ENCODE measurements at regions not wholly inside any gene's neighbourhood (a gene's known extent, or its start where the extent isn't known, plus 50 kb on each side); places are given as distances from the start of the nearest gene placed in this dataset.

DNA sequence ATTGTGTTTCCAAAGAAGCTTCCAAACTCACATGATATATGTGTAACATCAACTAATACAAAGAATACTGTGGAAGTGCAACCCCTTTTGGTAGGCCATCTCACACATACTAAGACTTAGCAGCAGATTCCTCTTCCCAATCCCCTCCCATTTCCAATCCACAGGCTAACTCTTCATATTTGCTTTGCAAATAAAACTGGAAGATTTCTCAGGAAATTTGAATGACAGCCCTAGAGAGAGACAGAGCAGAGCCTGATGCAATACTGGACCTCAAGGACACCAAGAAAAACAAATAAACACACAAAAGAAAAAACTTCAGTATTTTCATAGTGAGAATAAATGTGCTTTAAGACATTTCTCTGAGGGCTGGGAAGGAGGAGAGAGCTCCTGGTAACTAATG, 190.2 kb upstream of the BRINP3 start:
- no peak overlapping the region for H3K27ac ChIP-seq
- H3K4me1 ChIP-seq = no peaks in the 10 kb centered on the region
- TF ChIP-seq, protein P1, sequence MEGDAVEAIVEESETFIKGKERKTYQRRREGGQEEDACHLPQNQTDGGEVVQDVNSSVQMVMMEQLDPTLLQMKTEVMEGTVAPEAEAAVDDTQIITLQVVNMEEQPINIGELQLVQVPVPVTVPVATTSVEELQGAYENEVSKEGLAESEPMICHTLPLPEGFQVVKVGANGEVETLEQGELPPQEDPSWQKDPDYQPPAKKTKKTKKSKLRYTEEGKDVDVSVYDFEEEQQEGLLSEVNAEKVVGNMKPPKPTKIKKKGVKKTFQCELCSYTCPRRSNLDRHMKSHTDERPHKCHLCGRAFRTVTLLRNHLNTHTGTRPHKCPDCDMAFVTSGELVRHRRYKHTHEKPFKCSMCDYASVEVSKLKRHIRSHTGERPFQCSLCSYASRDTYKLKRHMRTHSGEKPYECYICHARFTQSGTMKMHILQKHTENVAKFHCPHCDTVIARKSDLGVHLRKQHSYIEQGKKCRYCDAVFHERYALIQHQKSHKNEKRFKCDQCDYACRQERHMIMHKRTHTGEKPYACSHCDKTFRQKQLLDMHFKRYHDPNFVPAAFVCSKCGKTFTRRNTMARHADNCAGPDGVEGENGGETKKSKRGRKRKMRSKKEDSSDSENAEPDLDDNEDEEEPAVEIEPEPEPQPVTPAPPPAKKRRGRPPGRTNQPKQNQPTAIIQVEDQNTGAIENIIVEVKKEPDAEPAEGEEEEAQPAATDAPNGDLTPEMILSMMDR (IDR thresholded peaks at IDR 0.05) = no peak
- intact Hi-C loops (cut with DNase I) = loop anchor here in 1 of 2 donors (5.0 kb wide), 1 partner anchor 1654 kb away; no protein-coding TSS in a partner anchor
- H3K36me3 ChIP-seq (ENCODE audit: insufficient read depth in 1 of 2, low read depth in 1 of 2) = no peaks in the 10 kb centered on the region
- no peak overlapping the region for H3K4me3 ChIP-seq
- H3K27me3 ChIP-seq (ENCODE audit: insufficient read depth in 3 of 3, low read length in 2 of 3) = no peaks in the 10 kb centered on the region
- H3K9me3 ChIP-seq = no peaks in the 10 kb centered on the region
- ATAC-seq (no peak), DNase-seq (no peak)

DNA sequence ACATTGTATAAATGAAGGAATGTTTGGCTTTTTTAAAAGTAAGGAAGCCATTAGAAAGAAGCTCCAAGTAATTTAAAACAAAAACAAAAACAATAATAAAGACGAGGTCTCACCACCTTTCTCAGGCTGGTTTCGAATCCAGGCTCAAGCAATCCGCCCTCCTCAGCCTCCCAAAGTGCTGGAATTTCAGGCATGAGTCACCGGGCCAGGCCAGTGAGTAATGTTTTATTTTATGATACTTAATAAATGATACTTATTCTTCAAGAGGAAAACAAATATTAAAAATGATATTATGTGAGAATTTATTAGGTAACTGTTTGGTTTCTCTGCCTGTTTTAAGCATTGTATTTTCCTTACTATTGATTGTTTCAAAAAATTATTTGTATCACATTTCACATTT, 201.4 kb upstream of the BRINP3 start:
- Histone ChIP-seq H3K4me1 (no peaks in the 10 kb centered on the region), H3K4me3 (no peak overlapping the region), H3K36me3 (ENCODE audit: insufficient read depth in 1 of 2, low read depth in 1 of 2) (no peaks in the 10 kb centered on the region), H3K9me3 (no peaks in the 10 kb centered on the region), H3K27me3 (ENCODE audit: insufficient read depth in 3 of 3, low read length in 2 of 3) (no peaks in the 10 kb centered on the region), H3K27ac (no peak overlapping the region)
- ATAC-seq = no peak
- TF ChIP-seq, protein P1 (IDR thresholded peaks at IDR 0.05) = no peak
- 83 to 88% (median 85%) methylated on average over 4 of the region's 4 CpGs for WGBS, 3 donors
- no peak for DNase-seq
- intact Hi-C loops (cut with DNase I) = no loop called here

DNA sequence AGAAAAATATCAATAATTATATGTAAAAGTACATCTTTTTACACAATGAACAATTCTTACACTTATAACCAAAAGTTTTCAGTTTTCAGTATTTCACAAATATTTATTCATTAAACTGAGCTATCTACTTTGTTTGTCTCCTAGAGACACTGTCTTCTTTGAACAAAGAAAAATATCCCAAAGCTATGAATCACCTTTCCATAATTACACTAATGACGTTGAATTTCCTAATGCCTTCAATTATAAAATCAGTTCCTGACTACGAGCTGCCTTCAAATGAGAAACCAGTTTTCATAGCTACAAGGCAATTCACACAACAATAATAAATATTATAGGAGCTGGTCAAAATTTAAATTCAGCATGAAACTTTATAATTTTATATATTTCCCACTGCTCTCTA, 201.8 kb upstream of the BRINP3 start:
- H3K9me3 ChIP-seq = no peaks in the 10 kb centered on the region
- 54 to 65% (median 54%) methylated on average over 2 of the region's 2 CpGs for WGBS, 3 donors
- TF ChIP-seq, protein P1 (IDR thresholded peaks at IDR 0.05) = no peak
- H3K4me1 ChIP-seq = no peaks in the 10 kb centered on the region
- no peak overlapping the region for H3K4me3 ChIP-seq
- intact Hi-C loops (cut with DNase I) = no loop called here
- no peak for DNase-seq
- H3K27ac ChIP-seq = no peak overlapping the region
- no peaks in the 10 kb centered on the region for H3K27me3 ChIP-seq (ENCODE audit: insufficient read depth in 3 of 3, low read length in 2 of 3)
- H3K36me3 ChIP-seq (ENCODE audit: insufficient read depth in 1 of 2, low read depth in 1 of 2) = no peaks in the 10 kb centered on the region
- no peak for ATAC-seq

DNA sequence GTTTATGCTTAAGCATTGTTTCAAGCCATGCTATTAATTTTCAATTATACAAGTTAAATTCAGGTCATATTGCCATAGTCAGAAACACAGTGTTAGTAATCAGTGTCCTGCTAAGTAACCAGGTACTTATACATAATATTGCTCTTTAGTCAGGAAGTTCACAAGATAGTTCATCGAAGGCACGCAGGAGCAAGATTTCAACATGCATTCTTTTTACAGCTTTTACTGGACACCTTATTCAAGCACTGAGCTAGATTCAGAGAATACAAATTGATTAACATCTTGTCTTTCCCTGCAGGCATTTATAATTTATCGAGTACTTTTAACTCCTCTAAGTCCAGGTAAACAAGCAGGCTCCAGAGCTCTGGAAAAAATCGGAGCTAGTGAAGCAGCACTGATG, 202.3 kb upstream of the BRINP3 start:
- H3K27ac ChIP-seq = no peak overlapping the region
- no peak for ATAC-seq
- no peaks in the 10 kb centered on the region for H3K4me1 ChIP-seq
- intact Hi-C loops (cut with DNase I) = no loop called here
- TF ChIP-seq, protein P1 (IDR thresholded peaks at IDR 0.05) = no peak
- 67 to 77% (median 69%) methylated on average over 4 of the region's 4 CpGs for WGBS, 3 donors
- DNase-seq = no peak
- no peak overlapping the region for H3K4me3 ChIP-seq
- no peaks in the 10 kb centered on the region for H3K36me3 ChIP-seq (ENCODE audit: insufficient read depth in 1 of 2, low read depth in 1 of 2)
- H3K27me3 ChIP-seq (ENCODE audit: insufficient read depth in 3 of 3, low read length in 2 of 3) = no peaks in the 10 kb centered on the region
- H3K9me3 ChIP-seq = no peaks in the 10 kb centered on the region

DNA sequence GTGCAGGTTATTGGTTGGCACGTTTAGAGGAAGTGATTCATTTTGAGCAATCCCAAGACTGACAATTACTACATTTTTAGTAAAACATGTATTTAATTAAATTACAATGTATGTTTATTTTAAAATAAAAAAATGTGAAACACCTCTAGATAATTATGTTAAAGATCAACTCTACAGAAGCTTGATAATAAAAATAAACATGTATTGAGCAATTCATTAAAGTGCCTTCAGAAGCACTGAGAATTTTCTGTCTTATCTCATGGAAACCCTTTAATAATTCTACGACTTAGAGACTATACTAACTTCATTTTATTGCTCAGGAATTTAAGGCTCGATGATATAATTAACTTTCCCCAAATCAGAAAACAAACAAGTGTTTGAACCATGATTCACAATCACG, 208.0 kb upstream of the BRINP3 start:
- TF ChIP-seq, protein P1 (IDR thresholded peaks at IDR 0.05) = no peak
- ATAC-seq = no peak
- DNase-seq = no peak
- no peaks in the 10 kb centered on the region for H3K4me1 ChIP-seq
- intact Hi-C loops (cut with DNase I) = no loop called here
- no peak overlapping the region for H3K4me3 ChIP-seq
- no peaks in the 10 kb centered on the region for H3K9me3 ChIP-seq
- H3K36me3 ChIP-seq (ENCODE audit: insufficient read depth in 1 of 2, low read depth in 1 of 2) = no peaks in the 10 kb centered on the region
- no peak overlapping the region for H3K27ac ChIP-seq
- 76 to 88% (median 84%) methylated on average over 4 of the region's 4 CpGs for WGBS, 3 donors
- no peaks in the 10 kb centered on the region for H3K27me3 ChIP-seq (ENCODE audit: insufficient read depth in 3 of 3, low read length in 2 of 3)

Data from psoas muscle (tissue), 7 donors.